ENCODE measurements at regions not wholly inside any gene's neighbourhood (a gene's known extent, or its start where the extent isn't known, plus 50 kb on each side); places are given as distances from the start of the nearest gene placed in this dataset.

- TF ChIP-seq GATA2 (IDR thresholded peaks at IDR 0.05; ENCODE audit: low read depth, low read length): no peak
- no peak for TF ChIP-seq GATA3 (IDR thresholded peaks at IDR 0.05; ENCODE audit: low read depth, low read length)
Observed at GRCh38 chr5:123805300-123805699, 293.3 kb downstream of the CSNK1G3 start.

Data from SH-SY5Y (cell line).